ENCODE measurements at regions not wholly inside any gene's neighbourhood (a gene's known extent, or its start where the extent isn't known, plus 50 kb on each side); places are given as distances from the start of the nearest gene placed in this dataset.

DNA sequence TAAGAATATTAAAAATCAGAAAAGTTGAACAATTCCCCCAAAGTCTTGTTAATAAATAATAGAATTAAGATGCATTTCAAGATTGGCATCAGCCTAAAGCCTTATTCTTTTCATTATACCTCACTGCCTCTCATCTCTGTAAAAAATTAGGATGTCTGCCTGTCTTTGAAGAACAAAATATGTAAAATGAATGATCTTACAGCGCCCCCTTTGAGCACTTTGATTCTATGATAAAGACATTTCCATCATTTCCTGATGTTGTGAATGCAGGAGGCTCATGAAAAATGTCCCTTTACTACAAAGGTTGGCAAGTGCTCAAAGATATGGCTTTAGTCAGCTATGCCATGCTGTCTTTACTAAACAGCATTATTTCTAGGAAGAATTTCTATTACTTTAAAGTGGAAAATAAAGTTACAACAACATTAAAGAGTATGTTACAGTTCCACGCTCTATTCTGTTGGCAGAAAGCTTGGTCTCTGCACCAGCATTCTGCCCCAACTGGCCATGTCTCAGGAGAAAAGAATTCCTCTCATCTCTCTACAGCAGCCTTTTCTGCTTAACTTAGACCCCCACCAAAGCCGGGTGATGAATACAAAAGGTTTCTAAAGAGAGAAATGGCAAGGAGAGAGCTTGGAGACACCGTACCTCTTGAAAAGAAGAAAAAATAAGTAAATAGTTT is 95.1 kb downstream of the LLPH start:
- no peak overlapping the region for H4K91ac ChIP-seq (ENCODE audit: low read depth, low read length)
- H3K36me3 ChIP-seq (ENCODE audit: control insufficient read depth in 1 of 2, insufficient read depth in 2 of 2, low read length in 2 of 2), result no peaks in the 10 kb centered on the region
- peaks cover 3 to 6% of the 10 kb centered on the region in 2 experiments for H3K4me1 ChIP-seq (ENCODE audit: control insufficient read depth in 1 of 2, insufficient read depth in 2 of 2, low read length in 2 of 2)
- peaks cover 5% of the 10 kb centered on the region for H3K79me1 ChIP-seq (ENCODE audit: low read length)
- peak overlapping the region; percentile 26 for H2BK120ac ChIP-seq (ENCODE audit: insufficient read depth, low read length, poor library complexity)
- no peaks in the 10 kb centered on the region for H3K79me2 ChIP-seq (ENCODE audit: control insufficient read depth, insufficient read depth, low read length, poor library complexity)
- H3K4me3 ChIP-seq (ENCODE audit: low read depth, low read length), result no peak overlapping the region
- no peak overlapping the region for H3K4ac ChIP-seq (ENCODE audit: low read depth, low read length)
- H2AFZ ChIP-seq (ENCODE audit: insufficient read depth, low read length, poor library complexity), result no peak overlapping the region
- H3K14ac ChIP-seq (ENCODE audit: low read length), result no peak overlapping the region
- no peak overlapping the region for H3K4me2 ChIP-seq (ENCODE audit: low read length)
- no peak overlapping the region for H3K23ac ChIP-seq (ENCODE audit: low read length)
- peak overlapping the region; percentile 6 for H2BK5ac ChIP-seq (ENCODE audit: low read depth, low read length, poor library complexity)
- H4K12ac ChIP-seq (ENCODE audit: low read depth, low read length), result no peak overlapping the region
- WGBS (ENCODE audit: extremely low coverage, insufficient coverage, insufficient read length), result no CpG with 5 or more reads among the region's 4 CpGs
- H3K18ac ChIP-seq (ENCODE audit: low read length), result no peak overlapping the region
- H3K27me3 ChIP-seq (ENCODE audit: insufficient read depth, low read length), result no peaks in the 10 kb centered on the region
- no peak overlapping the region for H2BK12ac ChIP-seq (ENCODE audit: low read length)
- peak overlapping the region; percentile 30 for H3K27ac ChIP-seq (ENCODE audit: low read depth, low read length)
- no peak overlapping the region for H2AK5ac ChIP-seq (ENCODE audit: low read length)
- H3K9ac ChIP-seq (ENCODE audit: low read length), result no peak overlapping the region
- peak in 1 of 2 donors; percentile 45 for DNase-seq
- no peaks in the 10 kb centered on the region for H3K9me3 ChIP-seq (ENCODE audit: insufficient read depth, low read depth, low read length)
- H4K8ac ChIP-seq (ENCODE audit: low read depth, low read length), result no peak overlapping the region

DNA sequence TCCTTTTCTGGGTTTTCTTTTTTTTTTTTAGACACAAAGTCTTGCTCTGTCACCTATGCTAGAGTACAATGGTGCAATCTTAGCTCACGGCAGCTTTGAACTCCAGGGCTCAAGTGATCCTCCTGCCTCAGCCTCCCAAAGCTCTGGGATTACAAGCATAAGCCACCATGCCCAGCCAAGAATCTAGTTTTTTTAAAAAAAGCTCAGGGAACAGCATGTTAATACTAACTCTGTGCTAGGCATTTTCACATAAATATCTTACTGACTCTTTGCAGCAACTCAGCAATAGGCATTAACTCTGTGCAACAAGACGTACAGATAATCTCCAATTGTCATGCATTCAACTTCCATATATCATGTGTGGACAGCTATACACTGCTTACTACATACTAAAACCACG is 97.4 kb downstream of the LLPH start:
- H3K4me3 ChIP-seq (ENCODE audit: low read depth, low read length), result no peak overlapping the region
- WGBS (ENCODE audit: extremely low coverage, insufficient coverage, insufficient read length), result no CpG with 5 or more reads among the region's 3 CpGs

DNA sequence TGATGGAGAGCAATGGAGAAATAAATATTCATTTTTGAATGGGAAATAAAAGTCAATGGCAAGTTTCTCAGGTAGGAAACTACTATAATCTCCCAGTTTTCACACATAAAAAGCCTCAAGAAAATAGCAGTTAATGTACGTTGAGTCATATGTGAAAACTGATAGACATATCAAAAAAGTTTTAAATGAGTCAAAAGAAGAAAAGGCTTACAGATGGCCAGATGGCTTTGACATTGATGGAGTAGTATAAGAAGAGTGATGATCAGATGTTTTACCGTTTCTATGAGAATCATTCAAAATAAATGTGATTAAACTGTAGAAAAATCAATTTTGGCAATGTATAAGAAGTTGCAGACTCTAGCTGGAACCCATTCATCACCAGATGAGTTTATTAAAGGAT is 97.8 kb downstream of the LLPH start:
- H3K18ac ChIP-seq (ENCODE audit: low read length), result no peak overlapping the region
- no peaks in the 10 kb centered on the region for H3K79me2 ChIP-seq (ENCODE audit: control insufficient read depth, insufficient read depth, low read length, poor library complexity)
- H2BK120ac ChIP-seq (ENCODE audit: insufficient read depth, low read length, poor library complexity), result no peak overlapping the region
- no peaks in the 10 kb centered on the region for H3K36me3 ChIP-seq (ENCODE audit: control insufficient read depth in 1 of 2, insufficient read depth in 2 of 2, low read length in 2 of 2)
- no peak overlapping the region for H3K27ac ChIP-seq (ENCODE audit: low read depth, low read length)
- H3K79me1 ChIP-seq (ENCODE audit: low read length), result peaks cover 5% of the 10 kb centered on the region
- H2BK5ac ChIP-seq (ENCODE audit: low read depth, low read length, poor library complexity), result no peak overlapping the region
- H3K9me3 ChIP-seq (ENCODE audit: insufficient read depth, low read depth, low read length), result no peaks in the 10 kb centered on the region
- H3K4me1 ChIP-seq (ENCODE audit: control insufficient read depth in 1 of 2, insufficient read depth in 2 of 2, low read length in 2 of 2), result peaks cover 3 to 6% of the 10 kb centered on the region in 2 experiments
- no peak overlapping the region for H2BK12ac ChIP-seq (ENCODE audit: low read length)
- no peak overlapping the region for H3K4me2 ChIP-seq (ENCODE audit: low read length)
- H4K8ac ChIP-seq (ENCODE audit: low read depth, low read length), result no peak overlapping the region
- no peak overlapping the region for H4K91ac ChIP-seq (ENCODE audit: low read depth, low read length)
- no CpG with 5 or more reads among the region's 2 CpGs for WGBS (ENCODE audit: extremely low coverage, insufficient coverage, insufficient read length)
- DNase-seq, result no peak
- no peaks in the 10 kb centered on the region for H3K27me3 ChIP-seq (ENCODE audit: insufficient read depth, low read length)
- no peak overlapping the region for H3K4ac ChIP-seq (ENCODE audit: low read depth, low read length)
- H3K4me3 ChIP-seq (ENCODE audit: low read depth, low read length), result no peak overlapping the region
- H2AK5ac ChIP-seq (ENCODE audit: low read length), result no peak overlapping the region
- no peak overlapping the region for H2AFZ ChIP-seq (ENCODE audit: insufficient read depth, low read length, poor library complexity)
- no peak overlapping the region for H3K23ac ChIP-seq (ENCODE audit: low read length)
- no peak overlapping the region for H3K14ac ChIP-seq (ENCODE audit: low read length)
- no peak overlapping the region for H3K9ac ChIP-seq (ENCODE audit: low read length)
- H4K12ac ChIP-seq (ENCODE audit: low read depth, low read length), result no peak overlapping the region

More for the DNA sequence above, 97.4 kb downstream of the LLPH start:
- Histone ChIP-seq H2BK5ac (ENCODE audit: low read depth, low read length, poor library complexity) (no peak overlapping the region), H4K91ac (ENCODE audit: low read depth, low read length) (peak overlapping the region; percentile 21), H3K9me3 (ENCODE audit: insufficient read depth, low read depth, low read length) (no peaks in the 10 kb centered on the region), H4K12ac (ENCODE audit: low read depth, low read length) (no peak overlapping the region), H3K9ac (ENCODE audit: low read length) (no peak overlapping the region), H3K23ac (ENCODE audit: low read length) (no peak overlapping the region), H2BK12ac (ENCODE audit: low read length) (peak overlapping the region; percentile 66), H3K4me1 (ENCODE audit: control insufficient read depth in 1 of 2, insufficient read depth in 2 of 2, low read length in 2 of 2) (peaks cover 3 to 6% of the 10 kb centered on the region in 2 experiments), H2AK5ac (ENCODE audit: low read length) (no peak overlapping the region), H3K36me3 (ENCODE audit: control insufficient read depth in 1 of 2, insufficient read depth in 2 of 2, low read length in 2 of 2) (no peaks in the 10 kb centered on the region), H3K79me1 (ENCODE audit: low read length) (peaks cover 5% of the 10 kb centered on the region), H3K4me2 (ENCODE audit: low read length) (no peak overlapping the region), H3K79me2 (ENCODE audit: control insufficient read depth, insufficient read depth, low read length, poor library complexity) (no peaks in the 10 kb centered on the region), H2AFZ (ENCODE audit: insufficient read depth, low read length, poor library complexity) (no peak overlapping the region), H3K27ac (ENCODE audit: low read depth, low read length) (no peak overlapping the region), H3K4ac (ENCODE audit: low read depth, low read length) (no peak overlapping the region), H3K14ac (ENCODE audit: low read length) (no peak overlapping the region), H3K27me3 (ENCODE audit: insufficient read depth, low read length) (no peaks in the 10 kb centered on the region), H2BK120ac (ENCODE audit: insufficient read depth, low read length, poor library complexity) (peak overlapping the region; percentile 46), H4K8ac (ENCODE audit: low read depth, low read length) (no peak overlapping the region), H3K18ac (ENCODE audit: low read length) (no peak overlapping the region)
- DNase-seq, result no peak

DNA sequence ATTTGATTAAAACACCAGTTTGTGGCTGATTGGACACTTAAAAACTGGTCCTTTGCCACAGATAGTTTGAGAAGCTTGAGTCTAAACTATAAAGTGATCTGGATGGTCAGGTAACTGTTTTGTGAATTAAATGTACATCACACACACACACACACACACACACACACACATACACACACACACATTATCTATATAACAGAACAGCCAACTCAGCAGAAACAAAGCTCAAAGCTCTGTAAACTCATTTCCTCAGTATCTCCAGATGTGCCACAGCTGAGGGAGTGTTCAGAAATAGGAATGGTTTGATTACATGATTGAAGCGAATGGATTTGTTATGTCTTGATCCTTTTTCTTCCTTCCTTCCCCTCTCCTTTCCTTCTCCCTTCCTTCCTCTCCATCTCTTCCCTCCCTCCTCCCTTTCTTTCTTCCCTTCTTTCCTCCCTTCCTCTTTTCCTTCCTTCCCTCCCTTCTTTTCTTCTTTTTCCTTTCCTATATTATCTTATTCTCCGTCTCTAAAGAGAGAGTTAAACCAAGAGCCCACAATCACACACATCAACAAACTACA is 100.3 kb downstream of the LLPH start:
- Histone ChIP-seq H2AK5ac (ENCODE audit: low read length) (no peak overlapping the region), H3K9ac (ENCODE audit: low read length) (no peak overlapping the region), H3K23ac (ENCODE audit: low read length) (no peak overlapping the region), H2BK5ac (ENCODE audit: low read depth, low read length, poor library complexity) (no peak overlapping the region), H4K91ac (ENCODE audit: low read depth, low read length) (no peak overlapping the region), H3K79me2 (ENCODE audit: control insufficient read depth, insufficient read depth, low read length, poor library complexity) (no peaks in the 10 kb centered on the region), H3K9me3 (ENCODE audit: insufficient read depth, low read depth, low read length) (no peaks in the 10 kb centered on the region), H4K8ac (ENCODE audit: low read depth, low read length) (no peak overlapping the region), H3K4me3 (ENCODE audit: low read depth, low read length) (no peak overlapping the region), H3K36me3 (ENCODE audit: control insufficient read depth in 1 of 2, insufficient read depth in 2 of 2, low read length in 2 of 2) (no peaks in the 10 kb centered on the region), H3K27me3 (ENCODE audit: insufficient read depth, low read length) (no peaks in the 10 kb centered on the region), H3K14ac (ENCODE audit: low read length) (no peak overlapping the region), H3K4ac (ENCODE audit: low read depth, low read length) (no peak overlapping the region), H3K18ac (ENCODE audit: low read length) (no peak overlapping the region), H4K12ac (ENCODE audit: low read depth, low read length) (no peak overlapping the region), H3K4me1 (ENCODE audit: control insufficient read depth in 1 of 2, insufficient read depth in 2 of 2, low read length in 2 of 2) (peaks cover 0 to 1% of the 10 kb centered on the region in 2 experiments), H2BK12ac (ENCODE audit: low read length) (no peak overlapping the region), H2BK120ac (ENCODE audit: insufficient read depth, low read length, poor library complexity) (no peak overlapping the region), H3K4me2 (ENCODE audit: low read length) (no peak overlapping the region), H3K79me1 (ENCODE audit: low read length) (peaks cover 4% of the 10 kb centered on the region), H2AFZ (ENCODE audit: insufficient read depth, low read length, poor library complexity) (no peak overlapping the region), H3K27ac (ENCODE audit: low read depth, low read length) (no peak overlapping the region)
- WGBS (ENCODE audit: extremely low coverage, insufficient coverage, insufficient read length), result no CpG with 5 or more reads among the region's 2 CpGs
- DNase-seq, result no peak

All from trophoblast cell (in vitro differentiated cells and primary cell).